ENCODE measurements at regions not wholly inside any gene's neighbourhood (a gene's known extent, or its start where the extent isn't known, plus 50 kb on each side); places are given as distances from the start of the nearest gene placed in this dataset.

- no peaks in the 10 kb centered on the region for H3K9me3 ChIP-seq
- no peaks in the 10 kb centered on the region for H3K36me3 ChIP-seq
- H3K27me3 ChIP-seq (replicated peaks in 1 of 7) = no peaks in the 10 kb centered on the region
- 74 to 85% (median 77%) methylated on average over 1 of the region's 1 CpG for WGBS, 5 donors
- no peak for TF ChIP-seq POLR2A (IDR thresholded peaks at IDR 0.05)
- TF ChIP-seq POLR2AphosphoS5 (IDR thresholded peaks at IDR 0.05) = no peak
- no peak for TF ChIP-seq CTCF (IDR thresholded peaks at IDR 0.05 in 8 of 11, conservative IDR thresholded peaks at IDR 0.05 in 3 of 11)
- no peak overlapping the region for H3K27ac ChIP-seq
- intact Hi-C loops (cut with DNase I; ENCODE audit: low total_unique reads) = no loop called here
- no peak for DNase-seq
- no peak overlapping the region for H3K4me3 ChIP-seq
- H3K4me1 ChIP-seq = no peaks in the 10 kb centered on the region
These were observed 147.6 kb downstream of the MAIP1 start for GRCh38 chr2:200102971-200103370.

GRCh38 chr2:200104015-200104414 lies 148.6 kb downstream of the MAIP1 start:
- Histone ChIP-seq H3K27me3 (replicated peaks in 1 of 7) (no peaks in the 10 kb centered on the region), H3K36me3 (no peaks in the 10 kb centered on the region), H3K27ac (no peak overlapping the region), H3K4me3 (no peak overlapping the region), H3K4me1 (no peaks in the 10 kb centered on the region), H3K9me3 (no peaks in the 10 kb centered on the region)
- TF ChIP-seq POLR2AphosphoS5 (IDR thresholded peaks at IDR 0.05) = no peak
- no peak for TF ChIP-seq CTCF (IDR thresholded peaks at IDR 0.05 in 8 of 11, conservative IDR thresholded peaks at IDR 0.05 in 3 of 11)
- no peak for TF ChIP-seq POLR2A (IDR thresholded peaks at IDR 0.05)
- DNase-seq = no peak
- WGBS, 5 donors = 89 to 98% (median 94%) methylated on average over 1 of the region's 1 CpG
- intact Hi-C loops (cut with DNase I; ENCODE audit: low total_unique reads) = no loop called here

GRCh38 chr2:200107514-200108217 lies 152.3 kb downstream of the MAIP1 start:
- intact Hi-C loops (cut with DNase I; ENCODE audit: low total_unique reads) = no loop called here
- no peaks in the 10 kb centered on the region for H3K9me3 ChIP-seq
- WGBS, 5 donors = 87 to 94% (median 91%) methylated on average over 6 of the region's 6 CpGs
- no peak overlapping the region for H3K27ac ChIP-seq
- H3K27me3 ChIP-seq (replicated peaks in 1 of 7) = no peaks in the 10 kb centered on the region
- TF ChIP-seq POLR2A (IDR thresholded peaks at IDR 0.05) = no peak
- no peak for TF ChIP-seq POLR2AphosphoS5 (IDR thresholded peaks at IDR 0.05)
- TF ChIP-seq CTCF (IDR thresholded peaks at IDR 0.05 in 8 of 11, conservative IDR thresholded peaks at IDR 0.05 in 3 of 11) = no peak
- H3K36me3 ChIP-seq = no peaks in the 10 kb centered on the region
- no peaks in the 10 kb centered on the region for H3K4me1 ChIP-seq
- H3K4me3 ChIP-seq = no peak overlapping the region
- DNase-seq = no peak

GRCh38 chr2:200109421-200109820 lies 154.0 kb downstream of the MAIP1 start:
- Histone ChIP-seq H3K27ac (no peak overlapping the region), H3K36me3 (no peaks in the 10 kb centered on the region), H3K4me1 (no peaks in the 10 kb centered on the region), H3K9me3 (no peaks in the 10 kb centered on the region), H3K27me3 (replicated peaks in 1 of 7) (no peaks in the 10 kb centered on the region), H3K4me3 (no peak overlapping the region)
- no peak for TF ChIP-seq POLR2A (IDR thresholded peaks at IDR 0.05)
- no peak for TF ChIP-seq CTCF (IDR thresholded peaks at IDR 0.05 in 8 of 11, conservative IDR thresholded peaks at IDR 0.05 in 3 of 11)
- TF ChIP-seq POLR2AphosphoS5 (IDR thresholded peaks at IDR 0.05) = no peak
- intact Hi-C loops (cut with DNase I; ENCODE audit: low total_unique reads) = no loop called here
- 81 to 95% (median 87%) methylated on average over 3 of the region's 3 CpGs for WGBS, 5 donors
- DNase-seq = no peak

Data from spleen (tissue), 11 donors.